GM12878 (cell line): ENCODE measurements at regions not wholly inside any gene's neighbourhood (a gene's known extent, or its start where the extent isn't known, plus 50 kb on each side); places are given as distances from the start of the nearest gene placed in this dataset.

Source experiments
- ATAC-seq: fragments of 200-7000 bp; cut with Tn5 transposase; 3 replicates; pipeline ENCODE4 v1.9.1; 2020; ENCODE audit warnings: mild to moderate bottlenecking, moderate library complexity
- BruUV-seq: library from RNA; stranded (reverse); fragments of 400-500 nt; replicated peaks from 2 replicates; lab custom pipeline; 2021; lab: Mats Ljungman, UMichigan
- CTCF ChIA-PET: fragments of 300-600 bp; sonication (Branson Sonifier 250); formaldehyde crosslinking; extraction: SDS; loops from one replicate; lab custom pipeline; 2021; ENCODE audit warnings: inconsistent platforms; lab: Yijun Ruan, JAX
- POLR2A ChIA-PET: fragments of 350-600 bp; formaldehyde crosslinking; extraction: SDS; loops from one replicate; lab custom pipeline; 2021; ENCODE audit warnings: inconsistent platforms; lab: Charles Lee
- RAD21 ChIA-PET: fragments of 300-600 bp; sonication (Branson Sonifier 250); formaldehyde crosslinking; loops from one replicate; lab custom pipeline; 2023; ENCODE audit warnings: antibody characterized with exemption; ENCODE audit not compliant: unreplicated experiment; lab: Charles Lee
- SMC1A ChIA-PET: fragments of 300-600 bp; sonication (Branson Sonifier 250); formaldehyde crosslinking; loops from one replicate; lab custom pipeline; 2023; ENCODE audit not compliant: unreplicated experiment, uncharacterized antibody; lab: Charles Lee
- DNase-seq: peaks from one replicate; pipeline ENCODE4 v3.0.0-alpha.2; 2011; ENCODE audit warnings: low read depth, low spot score
- FAIRE-seq: peaks from 3 replicates; lab custom pipeline; 2011; peaks lifted over from hg19 to GRCh38; lab: Jason Lieb, UNC
- H2AFZ ChIP-seq: 2 replicates; pipeline ENCODE4 v1.6.0; 2011; ENCODE audit warnings: low read depth, low read length, control low read depth; ENCODE audit not compliant: control insufficient read depth
- H3K27ac ChIP-seq: 2 replicates; pipeline ENCODE4 v1.5.1; 2011; ENCODE audit warnings: control low read depth; ENCODE audit not compliant: control insufficient read depth, insufficient read depth
- H3K27me3 ChIP-seq, 2 experiments: replicated peaks in 1 of 2; 2 replicates each; pipeline versions ENCODE4 v1.6.0 to v1.6.1; 2011; ENCODE audit warnings: low read length in 1 of 2; ENCODE audit not compliant: control insufficient read depth in 2 of 2, insufficient read depth in 2 of 2
- H3K36me3 ChIP-seq, 2 experiments: 2 replicates each; pipeline ENCODE4 v1.5.1; 2011; ENCODE audit warnings: low read length in 1 of 2; ENCODE audit not compliant: control insufficient read depth in 2 of 2, insufficient read depth in 2 of 2
- H3K4me1 ChIP-seq: 2 replicates; pipeline ENCODE4 v1.6.1; 2011; ENCODE audit warnings: mild to moderate bottlenecking, low read length, moderate library complexity, mixed read lengths; ENCODE audit not compliant: control insufficient read depth, insufficient read depth
- H3K4me2 ChIP-seq: 2 replicates; pipeline ENCODE4 v1.6.0; 2011; ENCODE audit warnings: control low read depth; ENCODE audit not compliant: control insufficient read depth, insufficient read depth
- H3K4me3 ChIP-seq: fragments of 200-600 bp; sonication (generic); 2 replicates; pipeline ENCODE4 v1.5.1; 2016
- H3K79me2 ChIP-seq: 2 replicates; pipeline ENCODE4 v1.6.0; 2011; ENCODE audit warnings: low read length; ENCODE audit not compliant: control insufficient read depth, insufficient read depth
- H3K9ac ChIP-seq: 2 replicates; pipeline ENCODE4 v1.8.0; 2011; ENCODE audit warnings: low read length, control low read depth, mixed read lengths; ENCODE audit not compliant: control insufficient read depth, insufficient read depth
- H3K9me3 ChIP-seq: replicated peaks from 3 replicates; pipeline ENCODE4 v1.5.1; 2011; ENCODE audit warnings: mild to moderate bottlenecking, low read length; ENCODE audit not compliant: control insufficient read depth, insufficient read depth
- H4K20me1 ChIP-seq: 2 replicates; pipeline ENCODE4 v1.6.0; 2011; ENCODE audit not compliant: control insufficient read depth, insufficient read depth
- ATF7 ChIP-seq: fragments of 450-650 bp; IDR thresholded peaks from 2 replicates; pipeline ENCODE4 v1.6.1; 2016; ENCODE audit warnings: low read depth, mild to moderate bottlenecking
- BCLAF1 ChIP-seq: fragments of 450-650 bp; IDR thresholded peaks from 2 replicates; pipeline ENCODE4 v1.6.1; 2017; ENCODE audit warnings: antibody characterized with exemption, mild to moderate bottlenecking, moderate library complexity
- EGR1 ChIP-seq, 2 experiments: IDR thresholded peaks; 1 replicate in 1 of 2; 2 replicates in 1 of 2; pipeline ENCODE4 v1.6.1; 2011 to 2012; ENCODE audit warnings: low read depth in 2 of 2, low read length in 2 of 2, borderline replicate concordance in 1 of 2, mild to moderate bottlenecking in 1 of 2, moderate library complexity in 1 of 2
- KAT2A ChIP-seq: conservative IDR thresholded peaks from 2 replicates; pipeline ENCODE4 v1.6.1; 2011; ENCODE audit warnings: low read depth, low read length; ENCODE audit not compliant: control insufficient read depth
- MXI1 ChIP-seq: fragments of 150-350 bp; IDR thresholded peaks from 2 replicates; pipeline ENCODE4 v1.6.1; 2011; ENCODE audit warnings: low read depth, mild to moderate bottlenecking, inconsistent platforms, low read length, improper control_type of control experiment
- NFXL1 ChIP-seq: fragments of 450-650 bp; IDR thresholded peaks from 2 replicates; pipeline ENCODE4 v1.6.1; 2017; ENCODE audit warnings: antibody characterized with exemption, mild to moderate bottlenecking, borderline replicate concordance
- NFYA ChIP-seq: IDR thresholded peaks from 2 replicates; pipeline ENCODE4 v1.6.1; 2011; ENCODE audit warnings: low read depth, mild to moderate bottlenecking, low read length, improper control_type of control experiment, borderline replicate concordance
- NRF1 ChIP-seq: conservative IDR thresholded peaks from 2 replicates; pipeline ENCODE4 v1.6.1; 2011; ENCODE audit warnings: mild to moderate bottlenecking, low read depth, low read length, improper control_type of control experiment
- PML ChIP-seq: IDR thresholded peaks from 2 replicates; pipeline ENCODE4 v1.6.1; 2012; ENCODE audit warnings: low read length, inconsistent platforms
- REST ChIP-seq: IDR thresholded peaks from 2 replicates; pipeline ENCODE4 v1.6.1; 2012; ENCODE audit warnings: mild to moderate bottlenecking, low read depth, low read length
- SUZ12 ChIP-seq: fragments of 200-600 bp; sonication (generic); IDR thresholded peaks from one replicate; pipeline ENCODE4 v1.6.1; 2018; ENCODE audit warnings: antibody characterized with exemption, mild to moderate bottlenecking; ENCODE audit not compliant: unreplicated experiment
- ZZZ3 ChIP-seq: IDR thresholded peaks from 2 replicates; pipeline ENCODE4 v1.6.1; 2011; ENCODE audit warnings: low read depth; ENCODE audit not compliant: control insufficient read depth, insufficient read length
- WGBS: methylation state at CpG from one replicate; pipeline ENCODE4 v1.1.6; 2016; ENCODE audit warnings: low lambda C conversion rate; ENCODE audit not compliant: insufficient replicate concordance, insufficient coverage; ENCODE audit errors: missing lambda C conversion rate; 5-methylcytosine and 5-hydroxymethylcytosine counted together
- in situ Hi-C: fragments of 300-500 bp; cut with MboI; formaldehyde crosslinking; loops from 9 replicates; pipeline ENCODE4 v1.14.3; 2018; ENCODE audit warnings: mixed read lengths
- intact Hi-C: fragments of 100-400 bp; cut with micrococcal nuclease; formaldehyde crosslinking; loops from one replicate; pipeline ENCODE4 v1.14.2; 2022; ENCODE audit not compliant: unreplicated experiment
- TF ChIP-seq, protein P1 (sequence below): fragments of 450-650 bp; IDR thresholded peaks from 2 replicates; pipeline ENCODE4 v1.6.1; 2017; ENCODE audit warnings: mild to moderate bottlenecking, low read depth, inconsistent platforms; ENCODE audit not compliant: poor library complexity, severe bottlenecking
- TF ChIP-seq, protein P2 (sequence below): IDR thresholded peaks from 2 replicates; pipeline ENCODE4 v1.6.1; 2012; ENCODE audit warnings: low read depth, low read length, improper control_type of control experiment

DNA sequence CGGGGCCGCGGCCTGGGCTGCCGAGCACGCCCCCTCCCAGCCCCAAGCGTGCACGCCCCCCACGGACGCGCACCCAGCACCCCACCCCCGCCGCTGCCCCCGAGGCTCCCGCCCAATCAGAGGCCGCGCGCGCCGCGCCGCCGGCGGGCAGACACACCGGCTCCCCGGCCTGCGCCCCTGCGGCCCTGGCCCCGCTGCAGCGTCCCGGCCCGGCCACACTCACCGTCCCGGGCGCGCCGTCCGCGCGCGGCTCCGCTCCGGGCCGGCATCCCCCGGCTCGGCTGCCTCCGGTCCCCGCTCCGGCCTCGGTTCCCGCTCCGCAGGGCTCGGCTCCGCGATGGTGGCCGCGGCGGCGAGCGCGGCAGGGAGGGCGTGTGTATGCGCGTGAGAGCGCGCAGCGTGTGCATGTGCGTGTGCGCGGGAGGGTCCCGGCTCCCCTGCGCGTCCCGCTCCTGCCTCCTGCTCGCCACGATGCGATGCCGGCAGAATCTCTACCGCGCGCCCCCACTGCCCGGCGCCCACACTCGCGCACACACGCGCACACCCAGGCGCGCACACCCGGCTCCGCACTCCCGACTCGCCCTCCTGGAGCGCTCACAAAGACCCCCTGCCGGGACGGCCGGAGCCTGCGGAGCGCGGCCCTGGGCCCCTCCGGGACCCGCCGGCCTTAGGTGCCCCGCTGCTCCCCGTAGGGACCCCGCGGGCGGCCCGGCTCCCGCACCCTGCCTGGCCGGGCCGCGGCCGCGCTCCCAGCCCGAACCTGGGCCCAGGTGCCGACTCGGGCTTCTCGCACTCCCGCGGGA is 186.5 kb upstream of the LINGO1 start:
- Histone ChIP-seq H4K20me1 (peaks cover 3% of the 10 kb centered on the region), H3K36me3 (no peaks in the 10 kb centered on the region), H2AFZ (no peak overlapping the region), H3K9me3 (no peaks in the 10 kb centered on the region), H3K4me1 (no peaks in the 10 kb centered on the region), H3K4me2 (no peak overlapping the region), H3K9ac (no peak overlapping the region), H3K27ac (no peak overlapping the region), H3K27me3 (peaks cover 13 to 14% of the 10 kb centered on the region in 2 experiments), H3K79me2 (no peaks in the 10 kb centered on the region), H3K4me3 (no peak overlapping the region)
- no TSS peak for BruUV-seq
- POLR2A ChIA-PET: no interaction called here
- CTCF ChIA-PET: interaction anchor here (3.5 kb wide), 1 partner anchor 184 kb away, joined by 48 read pairs; the partner anchor contains the start of gene LINGO1
- RAD21 ChIA-PET: interaction anchor here (2.1 to 3.2 kb wide), 2 partner anchors 32 to 185 kb away, joined by 6 to 19 read pairs; no protein-coding TSS in a partner anchor
- intact Hi-C loops (no loop called here), in situ Hi-C loops (loop anchor here (25.0 kb wide), 1 partner anchor 182 kb away; the partner anchor contains the start of gene LINGO1)
- no peak for DNase-seq
- SMC1A ChIA-PET: no interaction called here
- no peak for ATAC-seq
- WGBS: 8% methylated on average over 44 of the region's 120 CpGs
- no peak for FAIRE-seq
- TF ChIP-seq, protein P1, sequence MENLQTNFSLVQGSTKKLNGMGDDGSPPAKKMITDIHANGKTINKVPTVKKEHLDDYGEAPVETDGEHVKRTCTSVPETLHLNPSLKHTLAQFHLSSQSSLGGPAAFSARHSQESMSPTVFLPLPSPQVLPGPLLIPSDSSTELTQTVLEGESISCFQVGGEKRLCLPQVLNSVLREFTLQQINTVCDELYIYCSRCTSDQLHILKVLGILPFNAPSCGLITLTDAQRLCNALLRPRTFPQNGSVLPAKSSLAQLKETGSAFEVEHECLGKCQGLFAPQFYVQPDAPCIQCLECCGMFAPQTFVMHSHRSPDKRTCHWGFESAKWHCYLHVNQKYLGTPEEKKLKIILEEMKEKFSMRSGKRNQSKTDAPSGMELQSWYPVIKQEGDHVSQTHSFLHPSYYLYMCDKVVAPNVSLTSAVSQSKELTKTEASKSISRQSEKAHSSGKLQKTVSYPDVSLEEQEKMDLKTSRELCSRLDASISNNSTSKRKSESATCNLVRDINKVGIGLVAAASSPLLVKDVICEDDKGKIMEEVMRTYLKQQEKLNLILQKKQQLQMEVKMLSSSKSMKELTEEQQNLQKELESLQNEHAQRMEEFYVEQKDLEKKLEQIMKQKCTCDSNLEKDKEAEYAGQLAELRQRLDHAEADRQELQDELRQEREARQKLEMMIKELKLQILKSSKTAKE: no peak
- TF ChIP-seq BCLAF1 (no peak), NFYA (no peak), NFXL1 (no peak), EGR1 (IDR thresholded peaks at IDR 0.05; ENCODE audit: borderline replicate concordance in 1 of 2, low read depth in 2 of 2, low read length in 2 of 2) (no peak), ZZZ3 (no peak), MXI1 (no peak), KAT2A (no peak), SUZ12 (no peak), NRF1 (no peak), PML (no peak), ATF7 (no peak), REST (no peak)
- TF ChIP-seq, protein P2, sequence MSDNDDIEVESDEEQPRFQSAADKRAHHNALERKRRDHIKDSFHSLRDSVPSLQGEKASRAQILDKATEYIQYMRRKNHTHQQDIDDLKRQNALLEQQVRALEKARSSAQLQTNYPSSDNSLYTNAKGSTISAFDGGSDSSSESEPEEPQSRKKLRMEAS: no peak
